HG03097 (cell line): ENCODE measurements at regions not wholly inside any gene's neighbourhood (a gene's known extent, or its start where the extent isn't known, plus 50 kb on each side); places are given as distances from the start of the nearest gene placed in this dataset.

Experiments
- ATAC-seq: cut with Tn5 transposase; IDR thresholded peaks from one replicate; pipeline ENCODE4 v1.9.1; 2021; ENCODE audit not compliant: unreplicated experiment, low FRiP score

- ATAC-seq: no peak
Observed at GRCh38 chr1:221633841-221634409, 108.0 kb downstream of the DUSP10 start.

- ATAC-seq: no peak
Observed at GRCh38 chr1:221634606-221635005, 107.3 kb downstream of the DUSP10 start.

GRCh38 chr1:221635305-221635704 lies 106.6 kb downstream of the DUSP10 start:
- ATAC-seq: no peak

- ATAC-seq: no peak
Observed at GRCh38 chr1:221636096-221636495, 105.8 kb downstream of the DUSP10 start.

- ATAC-seq: no peak
Observed at GRCh38 chr1:221636967-221637366, 104.9 kb downstream of the DUSP10 start.

- ATAC-seq: no peak
Observed at GRCh38 chr1:221637641-221638041, 104.2 kb downstream of the DUSP10 start.

GRCh38 chr1:221638595-221638994 lies 103.3 kb downstream of the DUSP10 start:
- ATAC-seq: no peak

GRCh38 chr1:221641811-221642210 lies 100.1 kb downstream of the DUSP10 start:
- ATAC-seq: no peak

GRCh38 chr1:221643404-221644144 lies 98.3 kb downstream of the DUSP10 start:
- no peak for ATAC-seq

- ATAC-seq: no peak
Observed at GRCh38 chr1:221644145-221644448, 97.8 kb downstream of the DUSP10 start.

- no peak for ATAC-seq
Observed at GRCh38 chr1:221644663-221645258, 97.1 kb downstream of the DUSP10 start.

- ATAC-seq: no peak
Observed at GRCh38 chr1:221648201-221648600, 93.7 kb downstream of the DUSP10 start.
